Nephron (organoid): ENCODE measurements at regions not wholly inside any gene's neighbourhood (a gene's known extent, or its start where the extent isn't known, plus 50 kb on each side); places are given as distances from the start of the nearest gene placed in this dataset.
"Not testable (repeated sequence)": the region's sequence is repeated elsewhere in the genome, so short reads cannot be mapped to it uniquely, and the experiment has no call there.

Source experiments
- H3K27ac Mint-ChIP-seq, 3 experiments: 2 replicates each; pipeline ENCODE4 v1.8.0; 2020; ENCODE audit warnings: mixed read lengths in 3 of 3, mild to moderate bottlenecking in 2 of 3, moderate library complexity in 1 of 3
- H3K27me3 Mint-ChIP-seq: 2 replicates; pipeline ENCODE4 v1.8.0; 2021; ENCODE audit warnings: low read depth, mild to moderate bottlenecking, moderate library complexity, mixed read lengths
- H3K36me3 Mint-ChIP-seq: 2 replicates; pipeline ENCODE4 v1.8.0; 2020; ENCODE audit warnings: low read depth, mixed read lengths
- H3K4me1 Mint-ChIP-seq: 2 replicates; pipeline ENCODE4 v1.8.0; 2020; ENCODE audit warnings: mixed read lengths
- H3K4me3 Mint-ChIP-seq, 3 experiments: 2 replicates each; pipeline ENCODE4 v1.8.0; 2020; ENCODE audit warnings: mild to moderate bottlenecking in 3 of 3, mixed read lengths in 3 of 3, moderate library complexity in 2 of 3
- H3K9me3 Mint-ChIP-seq: 2 replicates; pipeline ENCODE4 v1.8.0; 2020; ENCODE audit warnings: mixed read lengths
- TF ChIP-seq, protein P1 (sequence below), 3 experiments: fragments of 200-600 bp; sonication (generic); IDR thresholded peaks; one replicate each; pipeline ENCODE4 v1.5.0; 2021; ENCODE audit warnings: antibody characterized with exemption in 3 of 3; ENCODE audit not compliant: unreplicated experiment in 3 of 3

DNA sequence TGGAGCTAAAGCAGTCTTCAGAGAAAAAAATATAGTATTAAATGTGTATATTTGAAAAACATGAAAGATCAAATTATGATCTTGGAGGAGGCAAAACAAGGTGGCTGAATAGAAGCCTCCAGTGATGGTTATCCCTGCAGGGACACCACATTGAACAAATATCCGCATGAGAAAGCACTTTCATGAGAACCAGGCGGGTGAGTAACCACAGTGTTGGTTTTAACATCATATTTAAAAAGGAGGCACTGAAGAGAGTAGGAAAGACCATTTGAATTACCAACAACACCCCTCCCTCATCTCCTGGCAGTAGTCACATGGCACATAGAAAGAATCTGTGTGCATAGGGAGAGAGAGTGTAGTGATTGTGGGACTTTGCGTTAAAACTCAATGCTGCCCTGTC lies 759.6 kb upstream of the NRXN1 start:
- Mint-ChIP-seq H3K27me3 (no peaks in the 10 kb centered on the region), H3K4me3 (no peak overlapping the region), H3K9me3 (no peaks in the 10 kb centered on the region)

DNA sequence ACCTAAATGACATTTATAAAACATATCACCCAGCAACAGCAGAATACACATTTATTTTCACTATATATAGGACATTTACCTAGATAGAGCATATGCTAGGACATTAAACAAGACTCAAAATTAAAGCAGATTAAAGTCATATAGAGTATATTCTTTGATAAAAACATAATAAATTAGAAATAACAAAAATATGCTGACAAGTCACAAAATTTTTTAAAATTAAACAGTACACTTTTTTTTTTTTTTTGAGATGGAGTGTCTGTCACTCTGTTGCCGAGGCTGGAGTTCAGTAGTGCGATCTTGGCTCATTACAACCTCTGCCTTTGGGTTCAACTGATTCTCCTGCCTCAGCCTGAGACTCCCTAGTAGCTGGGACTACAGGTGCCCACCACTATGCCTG lies 758.9 kb upstream of the NRXN1 start:
- Mint-ChIP-seq H3K4me3 (no peak overlapping the region), H3K27ac (no peak overlapping the region), H3K9me3 (no peaks in the 10 kb centered on the region), H3K4me1 (no peaks in the 10 kb centered on the region), H3K27me3 (no peaks in the 10 kb centered on the region), H3K36me3 (no peaks in the 10 kb centered on the region)
- TF ChIP-seq, protein P1, sequence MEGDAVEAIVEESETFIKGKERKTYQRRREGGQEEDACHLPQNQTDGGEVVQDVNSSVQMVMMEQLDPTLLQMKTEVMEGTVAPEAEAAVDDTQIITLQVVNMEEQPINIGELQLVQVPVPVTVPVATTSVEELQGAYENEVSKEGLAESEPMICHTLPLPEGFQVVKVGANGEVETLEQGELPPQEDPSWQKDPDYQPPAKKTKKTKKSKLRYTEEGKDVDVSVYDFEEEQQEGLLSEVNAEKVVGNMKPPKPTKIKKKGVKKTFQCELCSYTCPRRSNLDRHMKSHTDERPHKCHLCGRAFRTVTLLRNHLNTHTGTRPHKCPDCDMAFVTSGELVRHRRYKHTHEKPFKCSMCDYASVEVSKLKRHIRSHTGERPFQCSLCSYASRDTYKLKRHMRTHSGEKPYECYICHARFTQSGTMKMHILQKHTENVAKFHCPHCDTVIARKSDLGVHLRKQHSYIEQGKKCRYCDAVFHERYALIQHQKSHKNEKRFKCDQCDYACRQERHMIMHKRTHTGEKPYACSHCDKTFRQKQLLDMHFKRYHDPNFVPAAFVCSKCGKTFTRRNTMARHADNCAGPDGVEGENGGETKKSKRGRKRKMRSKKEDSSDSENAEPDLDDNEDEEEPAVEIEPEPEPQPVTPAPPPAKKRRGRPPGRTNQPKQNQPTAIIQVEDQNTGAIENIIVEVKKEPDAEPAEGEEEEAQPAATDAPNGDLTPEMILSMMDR (IDR thresholded peaks at IDR 0.05; ENCODE audit: unreplicated experiment in 3 of 3) = no peak

More for the DNA sequence above, 759.6 kb upstream of the NRXN1 start:
- TF ChIP-seq, protein P1 (IDR thresholded peaks at IDR 0.05; ENCODE audit: unreplicated experiment in 3 of 3) = no peak
- Mint-ChIP-seq H3K27ac (no peak overlapping the region), H3K36me3 (no peaks in the 10 kb centered on the region), H3K4me1 (no peaks in the 10 kb centered on the region)

DNA sequence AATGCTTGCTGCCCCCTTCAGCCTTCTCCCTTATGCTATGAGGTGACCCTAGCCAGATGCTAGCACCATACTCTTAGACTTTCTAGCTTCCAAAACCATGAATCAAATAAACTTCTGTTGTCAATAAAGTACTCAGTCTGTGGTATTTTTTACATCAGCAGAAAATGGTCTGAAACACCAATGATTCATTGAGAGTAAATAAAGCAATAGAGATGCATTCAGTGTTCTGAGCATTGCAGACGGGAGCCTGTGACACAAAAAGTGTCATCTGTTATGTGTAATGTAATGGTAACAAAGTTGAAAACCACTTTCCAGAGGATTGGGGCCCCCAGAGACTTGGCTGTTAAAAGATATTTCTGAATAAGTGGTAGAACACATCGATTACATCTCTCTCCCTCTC lies 758.0 kb upstream of the NRXN1 start:
- TF ChIP-seq, protein P1 (IDR thresholded peaks at IDR 0.05; ENCODE audit: unreplicated experiment in 3 of 3) = no peak
- Mint-ChIP-seq H3K4me1 (no peaks in the 10 kb centered on the region), H3K36me3 (no peaks in the 10 kb centered on the region), H3K9me3 (no peaks in the 10 kb centered on the region), H3K4me3 (no peak overlapping the region), H3K27ac (no peak overlapping the region), H3K27me3 (no peaks in the 10 kb centered on the region)

DNA sequence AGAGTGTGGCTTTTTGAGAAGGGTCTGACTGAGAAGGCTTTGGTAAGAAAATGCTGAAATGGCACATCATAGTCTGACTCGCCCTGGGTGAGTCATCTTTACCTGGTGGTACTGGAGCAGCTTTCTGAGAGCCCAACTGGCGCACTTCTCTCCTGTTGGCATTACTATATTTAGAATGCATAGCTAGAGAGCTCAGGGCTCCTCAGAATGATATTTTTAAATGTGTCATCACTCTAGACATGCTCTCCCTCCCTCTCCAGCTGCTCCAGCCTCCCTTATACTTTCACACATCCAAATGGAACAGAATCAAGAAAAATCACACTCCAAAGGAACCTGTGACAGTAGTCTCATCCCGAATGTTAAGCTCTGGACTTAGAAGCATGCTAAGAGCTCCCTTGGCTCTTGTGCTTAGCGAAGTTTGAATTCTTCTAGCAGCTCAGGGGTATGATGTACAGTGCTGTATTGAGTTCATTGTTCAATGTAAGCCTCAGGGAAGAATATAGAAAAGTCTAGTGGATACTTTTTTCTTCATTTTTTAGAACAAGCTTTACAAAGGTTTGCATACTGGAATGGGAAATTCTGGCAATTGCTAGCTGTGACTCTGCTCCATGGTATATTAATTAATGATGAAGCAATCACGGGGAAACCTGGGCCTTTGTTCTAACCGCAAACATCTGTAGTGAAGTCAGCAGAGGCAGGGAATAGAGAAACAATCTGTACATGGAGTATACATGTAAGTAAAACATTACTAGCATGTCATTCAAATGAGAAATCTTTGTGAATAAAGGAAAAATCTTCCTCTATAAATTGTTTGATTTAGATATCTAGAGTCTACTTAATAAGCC lies 751.2 kb upstream of the NRXN1 start:
- TF ChIP-seq, protein P1 (IDR thresholded peaks at IDR 0.05; ENCODE audit: unreplicated experiment in 3 of 3) = no peak
- H3K9me3 Mint-ChIP-seq = no peaks in the 10 kb centered on the region
- H3K4me3 Mint-ChIP-seq = no peak overlapping the region
- no peaks in the 10 kb centered on the region for H3K36me3 Mint-ChIP-seq
- peaks cover 14% of the 10 kb centered on the region for H3K4me1 Mint-ChIP-seq
- H3K27ac Mint-ChIP-seq = peak overlapping the region in 2 of 3 experiments; percentile 15 to 16
- H3K27me3 Mint-ChIP-seq = no peaks in the 10 kb centered on the region

DNA sequence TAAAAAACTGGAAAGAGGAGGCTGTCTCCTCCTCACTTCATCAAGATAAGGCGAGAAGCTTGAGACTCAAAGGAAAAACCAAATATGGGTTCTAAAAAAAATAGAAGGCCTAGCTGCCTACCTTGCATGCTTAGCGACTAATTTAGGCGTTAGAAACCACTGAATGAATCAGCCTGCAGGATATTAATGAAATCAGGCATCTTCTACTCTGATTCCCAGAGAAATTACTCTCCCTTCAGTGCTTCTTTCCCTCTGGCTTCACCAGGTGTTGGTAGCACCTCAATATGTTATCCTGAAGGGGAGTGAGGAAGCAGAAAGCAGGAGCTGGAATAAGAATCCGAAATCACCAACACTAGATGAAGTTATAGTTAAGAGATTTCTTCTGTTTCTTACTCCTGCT lies 749.8 kb upstream of the NRXN1 start:
- Mint-ChIP-seq H3K27me3 (no peaks in the 10 kb centered on the region), H3K4me3 (no peak overlapping the region), H3K36me3 (no peaks in the 10 kb centered on the region), H3K27ac (no peak overlapping the region), H3K9me3 (no peaks in the 10 kb centered on the region), H3K4me1 (peaks cover 18% of the 10 kb centered on the region)
- TF ChIP-seq, protein P1 (IDR thresholded peaks at IDR 0.05; ENCODE audit: unreplicated experiment in 3 of 3) = no peak

DNA sequence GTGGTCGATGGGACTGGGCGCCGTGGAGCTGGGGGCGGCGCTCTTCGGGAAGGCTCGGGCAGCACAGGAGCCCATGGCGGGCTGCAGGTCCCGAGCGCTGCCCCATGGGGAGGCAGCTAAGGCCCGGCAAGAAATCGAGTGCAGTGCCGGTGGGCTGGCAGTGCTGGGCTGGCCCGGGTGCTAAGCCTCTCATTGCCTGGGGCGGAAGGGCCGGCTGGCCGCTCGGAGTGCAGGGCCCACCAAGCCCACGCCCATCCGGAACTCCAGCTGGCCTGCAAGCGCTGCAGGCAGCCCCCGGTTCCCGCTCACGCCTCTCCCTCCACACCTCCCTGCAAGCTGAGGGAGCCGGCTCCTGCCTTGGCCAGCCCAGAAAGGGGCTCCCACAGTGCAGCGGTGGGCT lies 748.4 kb upstream of the NRXN1 start:
- no peak overlapping the region for H3K27ac Mint-ChIP-seq

DNA sequence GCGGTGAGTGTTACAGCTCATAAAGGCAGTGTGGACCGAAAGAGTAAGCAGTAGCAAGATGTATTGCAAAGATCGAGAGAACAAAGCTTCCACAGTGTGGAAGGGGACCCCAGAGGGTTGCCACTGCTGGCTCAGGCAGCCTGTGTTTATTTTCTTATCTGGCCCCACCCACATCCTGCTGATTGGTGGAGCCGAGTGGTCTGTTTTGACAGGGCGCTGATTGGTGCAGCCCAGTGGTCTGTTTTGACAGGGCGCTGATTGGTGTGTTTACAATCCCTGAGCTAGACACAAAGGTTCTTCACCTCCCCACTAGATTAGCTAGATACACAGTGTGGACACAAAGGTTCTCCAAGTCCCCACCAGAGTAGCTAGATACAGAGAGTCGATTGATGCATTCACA lies 747.8 kb upstream of the NRXN1 start:
- not testable (repeated sequence) for H3K4me3 Mint-ChIP-seq, H3K27ac Mint-ChIP-seq, H3K27me3 Mint-ChIP-seq, H3K36me3 Mint-ChIP-seq, H3K9me3 Mint-ChIP-seq
- H3K4me1 Mint-ChIP-seq = peaks cover 18% of the 10 kb centered on the region

More for the DNA sequence above, 748.4 kb upstream of the NRXN1 start:
- Mint-ChIP-seq H3K4me1 (peaks cover 18% of the 10 kb centered on the region), H3K4me3 (no peak overlapping the region), H3K9me3 (no peaks in the 10 kb centered on the region), H3K36me3 (no peaks in the 10 kb centered on the region), H3K27me3 (no peaks in the 10 kb centered on the region)
- TF ChIP-seq, protein P1 (IDR thresholded peaks at IDR 0.05; ENCODE audit: unreplicated experiment in 3 of 3) = no peak
